HUES6 (cell line): ENCODE measurements at regions not wholly inside any gene's neighbourhood (a gene's known extent, or its start where the extent isn't known, plus 50 kb on each side); places are given as distances from the start of the nearest gene placed in this dataset.

Experiments
- H3K27ac ChIP-seq: 2 replicates; pipeline ENCODE4 v1.7.0; 2013; ENCODE audit warnings: low read depth, mild to moderate bottlenecking, low read length, inconsistent platforms
- H3K27me3 ChIP-seq: 2 replicates; pipeline ENCODE4 v1.6.1; 2013; ENCODE audit warnings: low read length; ENCODE audit not compliant: control insufficient read depth, insufficient read depth
- H3K36me3 ChIP-seq: 2 replicates; pipeline ENCODE4 v1.6.1; 2013; ENCODE audit warnings: low read length; ENCODE audit not compliant: control insufficient read depth, insufficient read depth
- H3K4me1 ChIP-seq: 2 replicates; pipeline ENCODE4 v1.6.1; 2013; ENCODE audit warnings: low read length; ENCODE audit not compliant: control insufficient read depth, insufficient read depth
- H3K4me3 ChIP-seq: 2 replicates; pipeline ENCODE4 v1.5.1; 2013; ENCODE audit warnings: low read depth, low read length
- H3K9ac ChIP-seq: one replicate; pipeline ENCODE4 v1.6.1; 2013; ENCODE audit warnings: mild to moderate bottlenecking, low read length
- H3K9me3 ChIP-seq: 2 replicates; pipeline ENCODE4 v1.6.1; 2013; ENCODE audit warnings: low read depth, low read length; ENCODE audit not compliant: control insufficient read depth, insufficient read depth

GRCh38 chr5:173743641-173744343 is 127.3 kb upstream of the BOD1 start:
- H3K9me3 ChIP-seq = no peaks in the 10 kb centered on the region
- no peak overlapping the region for H3K9ac ChIP-seq
- H3K4me1 ChIP-seq = peaks cover 42% of the 10 kb centered on the region
- no peaks in the 10 kb centered on the region for H3K36me3 ChIP-seq
- no peaks in the 10 kb centered on the region for H3K27me3 ChIP-seq
- H3K27ac ChIP-seq = no peak overlapping the region
- no peak overlapping the region for H3K4me3 ChIP-seq

- H3K4me1 ChIP-seq = peaks cover 42% of the 10 kb centered on the region
- H3K36me3 ChIP-seq = no peaks in the 10 kb centered on the region
- H3K9ac ChIP-seq = no peak overlapping the region
- no peaks in the 10 kb centered on the region for H3K9me3 ChIP-seq
- H3K27ac ChIP-seq = no peak overlapping the region
- peak overlapping the region; percentile 2; the same call in 1 of the 2 replicates for H3K4me3 ChIP-seq
- H3K27me3 ChIP-seq = no peaks in the 10 kb centered on the region
Measured at GRCh38 chr5:173744551-173744950, 128.1 kb upstream of the BOD1 start.

- Histone ChIP-seq H3K27me3 (no peaks in the 10 kb centered on the region), H3K9ac (peak overlapping the region; percentile 50), H3K9me3 (no peaks in the 10 kb centered on the region), H3K4me1 (peaks cover 42% of the 10 kb centered on the region), H3K36me3 (no peaks in the 10 kb centered on the region), H3K4me3 (peak overlapping the region; percentile 26; the same call in 1 of the 2 replicates), H3K27ac (peak overlapping the region; percentile 72; the same call in 1 of the 2 replicates)
Measured at GRCh38 chr5:173745123-173745522, 128.7 kb upstream of the BOD1 start.

- Histone ChIP-seq H3K27ac (peak overlapping the region; percentile 72; the same call in 1 of the 2 replicates), H3K27me3 (no peaks in the 10 kb centered on the region), H3K4me1 (peaks cover 42% of the 10 kb centered on the region), H3K9ac (peak overlapping the region; percentile 50), H3K36me3 (no peaks in the 10 kb centered on the region), H3K9me3 (no peaks in the 10 kb centered on the region), H3K4me3 (peak overlapping the region; percentile 26; the same call in 1 of the 2 replicates)
Measured at GRCh38 chr5:173745557-173745956, 129.1 kb upstream of the BOD1 start.

GRCh38 chr5:173746047-173746646 is 129.7 kb upstream of the BOD1 start:
- H3K27me3 ChIP-seq = no peaks in the 10 kb centered on the region
- H3K27ac ChIP-seq = peak overlapping the region; percentile 72; the same call in 1 of the 2 replicates
- no peaks in the 10 kb centered on the region for H3K36me3 ChIP-seq
- peaks cover 42% of the 10 kb centered on the region for H3K4me1 ChIP-seq
- H3K4me3 ChIP-seq = peak overlapping the region; percentile 25; the same call in 1 of the 2 replicates
- no peaks in the 10 kb centered on the region for H3K9me3 ChIP-seq
- H3K9ac ChIP-seq = peak overlapping the region; percentile 50

- no peak overlapping the region for H3K9ac ChIP-seq
- H3K27me3 ChIP-seq = no peaks in the 10 kb centered on the region
- H3K36me3 ChIP-seq = no peaks in the 10 kb centered on the region
- peaks cover 46% of the 10 kb centered on the region for H3K4me1 ChIP-seq
- no peaks in the 10 kb centered on the region for H3K9me3 ChIP-seq
- no peak overlapping the region for H3K4me3 ChIP-seq
- H3K27ac ChIP-seq = no peak overlapping the region
Measured at GRCh38 chr5:173747876-173748275, 131.4 kb upstream of the BOD1 start.

- no peak overlapping the region for H3K4me3 ChIP-seq
- H3K9me3 ChIP-seq = no peaks in the 10 kb centered on the region
- H3K9ac ChIP-seq = no peak overlapping the region
- H3K36me3 ChIP-seq = no peaks in the 10 kb centered on the region
- H3K27me3 ChIP-seq = no peaks in the 10 kb centered on the region
- no peak overlapping the region for H3K27ac ChIP-seq
- H3K4me1 ChIP-seq = peaks cover 34% of the 10 kb centered on the region
Measured at GRCh38 chr5:173750538-173751265, 134.3 kb upstream of the BOD1 start.

GRCh38 chr5:173751266-173751600 is 134.8 kb upstream of the BOD1 start:
- no peaks in the 10 kb centered on the region for H3K27me3 ChIP-seq
- H3K27ac ChIP-seq = no peak overlapping the region
- peaks cover 29% of the 10 kb centered on the region for H3K4me1 ChIP-seq
- no peak overlapping the region for H3K9ac ChIP-seq
- no peaks in the 10 kb centered on the region for H3K36me3 ChIP-seq
- H3K9me3 ChIP-seq = no peaks in the 10 kb centered on the region
- H3K4me3 ChIP-seq = no peak overlapping the region

- Histone ChIP-seq H3K27ac (no peak overlapping the region), H3K4me1 (peaks cover 25% of the 10 kb centered on the region)
Measured at GRCh38 chr5:173752653-173753052, 135.5 kb upstream of the CPEB4 start.

GRCh38 chr5:173753307-173754168 is 134.6 kb upstream of the CPEB4 start:
- H3K9me3 ChIP-seq = no peaks in the 10 kb centered on the region
- no peaks in the 10 kb centered on the region for H3K27me3 ChIP-seq
- peaks cover 17% of the 10 kb centered on the region for H3K4me1 ChIP-seq
- H3K9ac ChIP-seq = no peak overlapping the region
- H3K36me3 ChIP-seq = no peaks in the 10 kb centered on the region
- H3K27ac ChIP-seq = no peak overlapping the region
- no peak overlapping the region for H3K4me3 ChIP-seq

More at GRCh38 chr5:173752653-173753052, 135.5 kb upstream of the CPEB4 start:
- Histone ChIP-seq H3K27me3 (no peaks in the 10 kb centered on the region), H3K9me3 (no peaks in the 10 kb centered on the region), H3K4me3 (no peak overlapping the region), H3K36me3 (no peaks in the 10 kb centered on the region), H3K9ac (no peak overlapping the region)
